GM18868 (cell line): ENCODE measurements at regions not wholly inside any gene's neighbourhood (a gene's known extent, or its start where the extent isn't known, plus 50 kb on each side); places are given as distances from the start of the nearest gene placed in this dataset.

Source experiments
- ATAC-seq: cut with Tn5 transposase; IDR thresholded peaks from one replicate; pipeline ENCODE4 v1.9.1; 2021; ENCODE audit warnings: mild to moderate bottlenecking, moderate library complexity; ENCODE audit not compliant: unreplicated experiment

DNA sequence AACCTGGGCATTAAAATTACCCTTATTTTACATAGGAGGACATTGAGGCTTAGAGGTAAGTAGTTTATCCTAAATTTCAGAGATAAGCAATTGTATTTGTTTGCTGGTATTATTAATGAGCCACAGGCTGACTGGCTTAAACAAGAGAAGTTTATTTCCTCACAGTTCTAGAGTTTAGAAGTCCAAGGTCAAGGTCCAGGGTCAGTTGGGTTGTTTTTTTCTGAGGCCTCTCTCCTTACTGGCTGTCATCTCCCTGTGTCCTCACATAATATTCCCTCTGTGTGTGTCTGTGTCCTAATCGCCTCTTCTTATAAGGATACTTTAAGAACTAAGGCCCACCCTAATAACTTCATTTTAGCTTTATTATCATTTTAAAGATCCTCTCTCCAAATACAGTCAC is 294.9 kb upstream of the ATP5MC3 start:
- ATAC-seq: no peak

DNA sequence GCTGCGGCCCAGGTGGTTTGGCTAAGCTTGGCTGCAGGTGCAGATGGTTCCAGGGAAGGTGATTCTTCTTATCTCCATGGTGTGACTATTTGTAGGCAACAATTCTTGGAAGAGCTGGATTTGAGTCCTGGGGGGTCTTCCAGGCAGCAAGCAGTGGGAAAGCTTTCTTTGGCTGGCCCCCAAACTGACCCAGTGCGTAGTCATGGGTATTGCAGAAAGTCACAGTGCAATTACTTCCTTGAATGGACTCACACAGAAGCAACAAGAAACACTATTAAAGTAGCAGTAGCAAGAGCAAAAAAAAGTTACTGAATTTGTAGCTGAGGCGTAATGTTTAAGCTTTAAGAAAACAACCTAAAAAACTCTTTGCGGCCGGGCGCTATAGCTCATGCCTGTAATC is 293.6 kb upstream of the ATP5MC3 start:
- no peak for ATAC-seq

DNA sequence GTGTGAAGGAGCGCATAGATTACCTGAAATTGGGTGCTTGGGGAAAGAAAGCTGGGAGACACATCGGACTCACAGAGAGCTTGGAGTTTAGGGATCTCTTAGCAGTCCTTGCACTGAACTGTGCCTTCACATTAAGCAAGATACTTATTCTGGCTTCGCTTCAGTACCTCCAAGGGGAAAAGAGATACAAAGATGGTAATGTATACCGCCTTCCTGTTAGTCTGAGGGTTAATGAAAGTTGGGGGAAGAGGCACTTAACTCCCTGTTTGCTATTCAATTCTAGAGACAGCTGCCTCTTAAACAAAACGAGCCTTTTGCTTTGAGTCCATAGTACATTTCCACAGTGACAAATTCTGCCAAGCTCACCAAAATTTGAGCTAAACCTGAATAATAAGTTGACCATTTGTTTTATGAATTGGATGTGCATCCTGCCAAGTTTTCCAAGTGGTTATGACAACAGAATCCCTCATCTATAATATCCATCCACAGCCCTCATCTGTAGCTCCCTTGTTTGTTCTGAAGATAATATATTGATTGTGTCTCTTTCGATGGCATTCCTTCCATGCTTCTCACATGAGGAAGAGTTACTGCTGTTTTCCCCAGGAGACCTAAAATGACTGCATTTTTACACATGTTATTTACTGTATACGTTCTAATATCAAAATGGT is 287.1 kb upstream of the ATP5MC3 start:
- ATAC-seq: no peak

DNA sequence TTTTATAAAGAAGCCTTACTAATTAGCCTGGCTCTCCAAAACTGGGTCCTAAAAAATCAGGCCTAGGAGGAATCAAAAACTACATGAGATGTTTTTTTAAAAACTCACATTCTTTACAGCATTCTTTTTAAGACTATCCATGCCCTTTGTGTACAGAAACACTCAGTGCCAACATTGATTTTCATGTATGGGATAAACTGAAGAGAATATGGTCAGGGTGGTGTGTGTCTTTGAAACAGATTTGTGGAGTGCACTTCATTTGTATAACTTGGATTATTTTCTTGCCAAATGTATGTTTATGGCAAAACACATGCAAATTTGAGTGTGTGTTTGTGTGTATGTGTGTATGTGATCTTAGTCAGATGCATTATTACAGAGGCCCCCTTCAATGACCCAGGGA is 283.6 kb upstream of the ATP5MC3 start:
- ATAC-seq: no peak

DNA sequence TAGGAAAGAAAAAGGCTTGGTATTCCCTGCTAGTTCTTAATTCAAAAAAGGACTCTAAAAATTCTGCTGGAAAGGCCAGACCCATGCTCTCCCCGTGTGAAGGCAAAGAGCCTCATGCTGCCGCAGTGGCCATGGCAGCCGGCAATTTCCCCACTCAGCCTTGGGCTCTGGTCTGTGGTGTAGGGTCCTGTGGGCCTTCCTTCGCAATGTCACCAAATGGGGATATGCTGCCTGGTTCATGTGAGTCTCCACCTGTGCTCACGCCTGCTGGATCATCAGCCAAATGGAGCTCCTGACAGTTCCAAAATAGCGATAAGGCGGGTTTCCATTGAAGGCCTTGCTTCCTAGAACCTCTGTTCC is 282.8 kb upstream of the ATP5MC3 start:
- no peak for ATAC-seq

DNA sequence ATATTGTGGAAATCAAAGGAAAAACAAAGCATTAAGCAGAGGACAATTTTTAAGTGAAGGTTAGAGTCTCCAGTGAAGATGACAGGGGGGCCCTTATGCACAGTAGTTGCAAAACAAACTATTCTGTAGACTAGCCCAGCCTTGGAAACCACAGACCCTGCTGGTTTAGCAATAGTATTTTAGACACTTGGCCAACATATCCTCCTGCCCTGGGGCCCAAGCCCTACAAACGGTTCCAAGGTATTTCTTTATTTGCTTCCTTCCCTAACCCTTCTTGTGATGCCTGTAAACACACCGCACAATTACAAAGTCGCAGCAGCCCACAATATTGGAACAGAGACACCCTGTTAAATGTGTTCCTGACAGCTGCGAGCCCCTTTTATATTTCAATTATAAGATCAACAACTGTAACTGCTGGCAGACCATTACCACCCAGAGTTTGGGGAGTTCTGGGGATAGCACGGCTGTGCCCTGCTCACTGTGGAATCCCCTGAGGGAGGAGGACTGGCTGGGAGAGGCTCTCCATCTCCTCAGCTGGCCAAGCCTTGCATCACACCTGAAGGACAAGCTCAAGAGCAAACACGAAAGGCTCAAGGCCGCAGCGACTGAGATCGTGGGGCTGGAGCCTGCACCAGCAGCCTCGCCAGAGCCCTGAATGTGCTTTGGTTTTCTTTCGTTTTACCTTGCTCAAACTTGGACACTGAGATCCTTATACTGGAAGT is 282.2 kb upstream of the ATP5MC3 start:
- ATAC-seq: no peak

DNA sequence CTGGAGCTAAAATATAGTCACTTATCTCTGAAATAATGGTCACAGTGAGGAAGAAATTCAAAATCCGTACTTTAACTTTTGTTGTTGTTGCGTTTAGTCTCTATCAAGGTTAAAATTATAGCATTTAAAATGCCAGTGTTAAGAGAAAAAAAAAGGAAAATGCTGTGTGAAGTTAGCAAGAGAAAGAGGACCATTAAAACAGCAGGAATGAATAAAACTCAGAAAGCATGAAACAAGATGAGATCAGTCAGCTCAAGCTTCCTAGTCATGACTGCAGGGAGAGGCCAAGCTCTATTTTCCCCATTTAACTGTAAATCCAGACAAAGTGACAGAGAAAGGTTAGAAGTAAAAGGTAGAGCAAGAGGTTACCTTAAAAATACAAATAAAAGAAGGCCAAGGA is 281.7 kb upstream of the ATP5MC3 start:
- no peak for ATAC-seq

DNA sequence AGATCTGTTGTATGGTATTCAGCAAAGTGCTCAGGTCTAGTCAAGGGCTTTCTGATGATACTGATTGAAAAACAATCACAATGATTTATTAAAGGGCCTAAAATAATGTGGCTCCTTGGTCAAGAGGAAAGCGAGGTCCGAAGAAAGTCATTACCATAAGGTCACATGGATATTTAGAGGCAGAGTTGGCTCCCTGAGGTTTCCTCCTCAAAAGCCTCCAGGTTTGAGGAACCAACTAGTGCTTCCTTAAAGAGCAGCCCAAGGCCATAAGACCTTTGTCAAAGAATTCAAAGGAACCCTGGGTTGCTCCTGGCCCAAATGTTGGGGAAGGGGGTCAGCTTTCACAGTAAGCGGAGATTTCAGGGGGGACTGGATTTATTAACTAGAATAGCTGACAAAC is 280.7 kb upstream of the ATP5MC3 start:
- ATAC-seq: no peak

DNA sequence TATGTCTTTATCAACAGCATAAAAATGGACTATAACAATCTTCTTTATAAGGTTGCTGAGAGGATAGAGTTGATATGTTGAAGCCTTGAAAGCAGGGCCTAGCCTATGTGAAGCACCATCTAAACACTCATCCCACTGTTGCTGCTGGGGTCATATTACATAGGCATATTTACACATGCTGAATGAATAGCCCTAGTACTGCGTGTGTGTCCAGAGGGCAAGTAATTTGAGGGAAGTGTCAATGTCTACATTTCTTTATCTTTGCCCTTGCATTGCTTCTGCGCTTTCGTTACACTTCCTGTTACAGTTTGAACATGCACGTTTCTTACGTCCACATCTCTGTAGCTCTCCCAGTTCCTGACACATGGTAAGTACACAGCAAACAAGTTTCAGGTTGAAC is 280.3 kb upstream of the ATP5MC3 start:
- no peak for ATAC-seq

DNA sequence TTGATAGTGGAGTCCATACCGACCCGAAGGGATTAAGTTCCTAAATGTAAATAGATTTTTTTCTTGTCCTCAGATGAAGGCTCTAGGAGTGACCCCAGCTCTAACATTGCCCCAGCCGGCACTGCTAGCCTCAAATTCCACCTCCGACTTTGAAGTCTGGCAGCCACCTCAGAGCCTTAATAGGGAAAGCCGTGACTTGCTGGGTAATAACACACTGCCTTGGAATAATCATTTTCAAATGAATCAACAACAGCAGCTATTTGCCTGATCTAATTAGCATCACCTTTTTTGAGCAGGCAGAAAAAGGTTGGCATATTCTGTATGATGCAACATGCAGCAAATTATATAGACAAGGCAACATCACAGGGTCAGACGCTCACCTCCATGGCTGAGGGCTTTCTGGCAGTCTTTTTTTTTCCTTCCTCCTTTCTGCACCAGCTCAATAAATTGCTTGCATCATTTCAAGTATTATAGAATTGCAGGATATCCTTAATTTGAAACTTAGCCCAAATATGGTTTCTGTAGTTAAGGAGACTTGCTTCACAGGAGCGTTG is 276.5 kb upstream of the ATP5MC3 start:
- no peak for ATAC-seq

DNA sequence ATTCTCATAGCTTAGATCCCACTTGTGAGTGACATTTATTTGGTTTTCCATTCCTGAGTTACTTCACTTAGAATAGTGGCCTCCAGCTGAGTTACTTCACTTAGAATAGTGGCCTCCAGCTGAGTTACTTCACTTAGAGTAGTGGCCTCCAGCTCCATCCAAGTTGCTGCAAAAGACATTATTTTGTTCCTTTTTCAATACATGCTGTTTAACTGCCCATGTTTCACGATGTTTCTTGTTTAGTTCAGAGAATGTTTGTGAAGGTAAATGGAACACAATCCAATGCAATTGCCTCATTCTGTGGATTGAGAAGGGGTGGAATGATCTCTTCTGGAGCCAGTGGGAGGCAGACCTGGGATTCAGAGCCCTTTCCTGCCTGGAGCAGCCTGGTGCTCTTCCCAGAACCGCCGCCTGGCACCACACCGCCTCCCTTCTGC is 273.5 kb upstream of the ATP5MC3 start:
- no peak for ATAC-seq

DNA sequence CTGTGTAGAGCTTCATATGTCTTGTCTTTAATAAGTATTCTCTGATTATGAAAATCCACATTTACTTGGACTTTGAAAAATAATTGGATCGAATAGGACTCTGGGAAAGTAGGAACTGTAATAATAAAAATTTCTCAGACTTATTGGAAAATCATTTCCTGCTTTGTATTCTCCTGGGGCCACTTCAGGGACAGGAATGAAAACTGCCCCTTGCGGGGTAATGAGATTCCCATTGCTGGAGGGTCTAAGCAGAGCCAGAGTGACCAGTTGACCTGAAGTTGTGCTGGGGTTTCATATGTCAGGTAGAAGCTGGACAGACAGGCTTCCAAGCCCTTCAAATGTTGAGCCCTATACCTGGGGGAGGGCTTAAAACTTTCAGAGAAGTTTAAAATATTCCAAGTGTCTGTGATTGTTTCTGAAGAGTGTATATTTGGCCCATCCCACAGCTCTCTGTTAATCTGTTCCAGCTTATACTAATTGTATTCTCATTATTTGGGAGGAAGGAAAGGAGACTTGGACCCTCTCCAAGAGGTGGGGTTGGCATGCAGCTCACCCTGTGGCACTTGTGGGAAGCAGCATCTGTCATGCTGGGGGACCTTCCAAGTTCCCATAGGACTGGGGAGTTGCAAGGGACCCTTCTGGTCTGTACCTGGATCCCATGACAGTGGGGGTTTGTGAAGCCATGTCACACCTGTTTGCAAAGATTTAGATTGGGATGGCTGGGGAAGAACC is 268.7 kb upstream of the ATP5MC3 start:
- ATAC-seq: no peak

DNA sequence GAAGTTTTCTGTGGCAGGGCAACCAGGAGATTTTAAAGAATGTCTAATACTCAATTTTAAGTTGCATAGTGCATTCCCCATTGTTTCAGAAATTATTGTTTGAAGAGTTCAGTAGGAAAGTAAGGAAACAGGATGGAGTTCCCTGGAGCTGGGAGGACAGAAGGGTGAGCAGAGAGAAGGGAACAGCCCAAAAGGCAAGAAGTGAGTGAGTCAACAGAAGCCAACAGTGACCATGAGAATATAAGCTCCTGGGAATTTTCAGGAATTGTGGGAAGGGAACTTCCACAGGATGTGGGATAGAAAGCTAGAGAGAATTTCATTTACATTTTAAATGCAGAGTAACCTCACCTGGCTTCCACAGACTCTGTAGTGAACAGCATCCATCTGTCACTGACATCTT is 268.1 kb upstream of the ATP5MC3 start:
- ATAC-seq: no peak

DNA sequence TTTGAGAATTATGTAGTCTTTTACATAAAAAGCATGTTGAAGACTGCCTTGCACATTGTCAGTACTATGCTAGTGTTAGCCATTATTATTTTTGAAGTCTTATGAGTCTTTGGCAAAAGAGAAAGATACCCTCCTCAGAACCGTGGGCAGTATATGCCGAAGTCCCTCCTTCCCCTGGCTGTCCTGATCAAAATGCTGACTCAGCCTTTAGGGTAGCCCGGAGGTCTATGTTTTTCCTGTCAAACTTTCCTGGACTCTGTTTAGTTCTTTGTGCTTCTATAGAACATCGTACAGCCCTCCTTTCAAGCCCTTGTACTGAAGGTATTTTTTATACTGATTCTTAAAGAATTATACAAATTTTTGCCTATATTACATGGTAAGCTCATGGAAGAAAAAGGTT is 264.7 kb upstream of the ATP5MC3 start:
- no peak for ATAC-seq

DNA sequence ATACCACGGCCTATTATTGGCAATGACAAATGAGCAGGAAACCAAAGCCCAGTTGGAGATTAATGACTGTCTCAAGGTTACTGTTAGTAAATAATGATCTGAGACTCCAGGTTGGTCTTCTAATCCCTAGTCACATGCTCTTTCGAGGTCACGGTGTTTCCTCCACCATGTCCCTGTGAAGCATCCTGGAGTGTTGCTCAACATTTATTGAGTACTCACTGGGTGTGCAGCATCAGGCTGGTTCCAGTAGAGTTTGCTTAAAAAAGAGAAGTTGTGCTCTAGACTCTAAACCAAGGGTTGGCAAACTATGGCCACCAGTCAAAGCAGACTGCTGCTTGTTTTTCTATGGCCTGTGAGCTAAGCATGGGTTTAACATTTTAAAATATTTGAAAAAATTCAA is 263.8 kb upstream of the ATP5MC3 start:
- no peak for ATAC-seq

DNA sequence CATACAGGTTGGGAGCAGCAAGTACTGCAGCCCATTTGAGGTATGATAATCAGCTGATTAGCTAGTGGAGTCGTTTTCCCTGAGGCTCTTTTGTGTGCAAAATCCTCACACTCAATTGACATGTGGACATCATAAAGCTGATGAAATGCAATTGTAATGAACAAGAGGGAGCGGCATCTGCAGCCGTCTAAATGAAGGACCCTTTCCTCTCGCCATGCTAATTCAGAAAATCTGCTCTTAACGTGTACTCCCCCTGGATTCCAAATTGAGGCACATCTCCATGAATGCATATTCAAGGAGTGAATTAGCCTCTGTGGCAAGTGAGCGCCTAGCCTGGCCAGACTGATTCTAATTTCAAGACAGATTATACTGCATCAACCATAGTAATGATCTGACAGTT is 260.9 kb upstream of the ATP5MC3 start:
- ATAC-seq: no peak

DNA sequence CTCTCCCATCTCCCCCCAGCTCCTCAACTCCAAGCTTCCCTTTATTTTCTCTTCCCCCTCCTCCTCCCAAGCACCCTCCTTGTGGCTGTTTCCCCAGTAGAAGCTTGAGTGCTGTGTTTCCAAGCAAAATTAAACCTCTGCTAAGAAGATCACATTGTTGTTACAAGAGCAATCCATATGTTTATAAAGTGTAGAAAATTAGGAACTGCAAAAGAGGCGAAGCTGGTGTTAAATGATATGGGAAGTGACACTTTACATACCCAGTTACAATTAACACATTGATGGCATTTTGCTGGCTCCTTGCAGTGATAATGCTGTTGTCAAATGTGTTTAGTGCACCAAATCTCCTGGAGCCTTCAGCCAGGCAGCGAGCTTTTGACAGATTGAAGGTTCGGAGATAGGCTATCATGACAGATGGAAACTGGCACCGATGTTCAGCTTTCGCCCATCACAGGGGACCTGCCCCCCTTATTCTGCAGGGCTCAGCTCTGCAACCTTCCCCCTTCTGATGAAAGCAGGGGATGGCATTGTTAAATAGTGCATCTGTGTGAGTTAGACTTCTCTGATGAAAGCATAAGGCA is 259.8 kb upstream of the ATP5MC3 start:
- ATAC-seq: no peak

DNA sequence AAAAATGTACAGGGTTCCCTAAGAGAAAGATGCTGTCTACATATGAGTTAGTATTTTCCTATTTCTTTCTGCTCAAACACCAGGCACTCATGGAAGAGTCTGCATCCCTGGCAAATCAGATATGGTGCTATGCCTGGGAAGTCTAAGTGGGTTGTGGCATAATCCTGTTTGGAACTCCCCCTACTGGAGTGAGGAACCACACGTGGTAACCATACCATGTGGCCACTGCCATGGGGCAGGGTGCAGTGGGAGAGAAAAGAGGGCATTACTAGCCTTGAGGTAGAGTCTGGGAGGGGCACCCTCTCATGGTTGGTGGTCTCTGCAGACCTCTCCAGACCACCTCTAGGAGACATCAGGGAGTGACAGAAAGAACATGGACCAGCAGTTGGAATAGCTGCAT is 257.9 kb upstream of the ATP5MC3 start:
- ATAC-seq: no peak

DNA sequence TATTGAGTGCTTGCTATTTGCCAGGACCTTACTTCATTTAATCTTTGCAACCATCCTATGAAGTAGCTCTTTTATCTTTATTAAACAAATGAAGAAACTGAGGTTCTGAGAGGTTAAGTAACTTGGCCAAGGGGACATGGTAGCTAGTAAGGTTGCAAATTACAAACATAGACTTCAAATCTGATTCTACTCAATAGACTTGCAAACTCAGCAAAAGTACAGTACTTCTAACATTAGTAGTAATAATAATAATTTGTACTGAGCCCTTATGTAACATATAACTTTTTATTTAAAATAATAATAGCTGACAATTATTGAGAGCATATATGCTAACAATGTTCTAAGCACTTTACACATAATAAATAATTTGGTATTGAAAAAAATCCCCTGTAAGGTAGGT is 255.7 kb upstream of the ATP5MC3 start:
- no peak for ATAC-seq

DNA sequence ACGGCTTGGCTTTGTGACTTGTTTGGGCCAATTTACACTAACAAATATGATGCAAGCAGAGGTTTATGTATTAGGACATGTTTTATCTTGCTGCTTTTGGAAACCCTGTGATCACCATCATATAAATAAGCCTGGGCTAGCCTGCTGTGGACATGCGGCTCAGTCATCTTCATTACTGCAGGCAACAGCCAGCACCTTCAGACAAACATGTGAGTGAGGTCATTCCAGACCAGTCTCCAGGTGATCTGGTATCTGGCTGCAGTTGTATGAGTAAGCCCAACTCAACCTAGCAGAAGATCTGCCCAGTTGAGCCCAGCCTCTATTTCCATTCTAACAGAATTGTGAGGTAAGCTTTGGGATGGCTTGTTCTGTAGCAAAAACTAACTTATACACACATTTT is 254.6 kb upstream of the ATP5MC3 start:
- no peak for ATAC-seq

DNA sequence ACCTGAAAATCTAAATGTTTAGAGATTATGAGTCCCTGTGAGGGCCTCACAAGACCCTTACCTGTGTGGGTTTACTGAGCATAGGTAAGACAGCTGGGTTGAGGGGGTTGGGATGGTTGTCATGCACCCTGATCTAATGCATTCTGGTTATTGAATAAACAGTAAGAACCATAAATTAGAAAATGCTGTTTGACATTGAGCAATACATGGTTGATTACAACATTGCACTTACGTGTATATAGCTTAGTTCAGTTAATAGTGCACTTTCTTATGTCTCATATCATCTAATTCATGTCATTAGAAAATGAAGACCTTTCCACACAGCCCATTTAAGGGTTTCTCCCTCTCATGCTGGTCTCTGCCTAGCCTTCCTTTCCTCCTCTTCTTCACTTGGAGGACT is 253.5 kb upstream of the ATP5MC3 start:
- ATAC-seq: no peak

DNA sequence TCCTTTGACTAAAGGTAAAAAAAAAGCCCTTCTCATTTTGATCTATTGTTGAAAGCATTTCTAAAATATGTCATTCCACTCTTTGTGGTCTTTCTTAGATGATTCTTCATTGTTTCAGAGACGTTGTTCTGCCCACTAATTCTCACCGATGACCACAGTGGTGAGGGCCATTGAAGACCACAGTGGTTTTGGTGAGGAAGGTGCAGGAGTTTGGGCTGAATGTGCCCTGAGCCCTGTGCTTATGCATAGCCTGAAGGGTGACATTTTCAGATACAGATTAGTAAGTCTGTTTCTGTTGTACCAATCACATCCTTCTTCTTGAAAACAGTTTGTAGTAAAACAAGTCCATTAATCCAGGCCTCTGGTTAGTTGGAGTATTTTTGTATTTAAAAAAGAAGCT is 251.3 kb upstream of the ATP5MC3 start:
- no peak for ATAC-seq
